H9 (cell line): ENCODE measurements at regions not wholly inside any gene's neighbourhood (a gene's known extent, or its start where the extent isn't known, plus 50 kb on each side); places are given as distances from the start of the nearest gene placed in this dataset.

ENCODE experiments used
- DNase-seq: peaks from one replicate; pipeline ENCODE4 v3.0.0-alpha.2; 2017
- H2AFZ ChIP-seq: one replicate; pipeline ENCODE4 v1.6.1; 2013; ENCODE audit warnings: mild to moderate bottlenecking, low read length, control low read depth, moderate library complexity
- H2AK5ac ChIP-seq: 2 replicates; pipeline ENCODE4 v1.6.1; 2013; ENCODE audit warnings: low read length, control low read depth, mixed read lengths; ENCODE audit not compliant: insufficient read length
- H2BK120ac ChIP-seq: one replicate; pipeline ENCODE4 v1.6.1; 2013; ENCODE audit warnings: low read depth, mild to moderate bottlenecking, low read length, control low read depth, inconsistent platforms; ENCODE audit not compliant: poor library complexity, severe bottlenecking
- H2BK12ac ChIP-seq: 2 replicates; pipeline ENCODE4 v1.6.1; 2013; ENCODE audit warnings: low read length, control low read depth, mixed read lengths, low read depth; ENCODE audit not compliant: insufficient read length
- H2BK15ac ChIP-seq: 2 replicates; pipeline ENCODE4 v1.6.1; 2013; ENCODE audit warnings: low read depth, low read length, control low read depth
- H2BK20ac ChIP-seq: one replicate; pipeline ENCODE4 v1.6.1; 2013; ENCODE audit warnings: low read depth, mild to moderate bottlenecking, low read length, control low read depth, inconsistent platforms; ENCODE audit not compliant: poor library complexity, severe bottlenecking
- H2BK5ac ChIP-seq: 2 replicates; pipeline ENCODE4 v1.6.1; 2013; ENCODE audit warnings: low read length, control low read depth, mixed read lengths; ENCODE audit not compliant: insufficient read length
- H3K14ac ChIP-seq: 2 replicates; pipeline ENCODE4 v1.6.1; 2013; ENCODE audit warnings: low read length, control low read depth; ENCODE audit not compliant: insufficient read depth
- H3K18ac ChIP-seq: 2 replicates; pipeline ENCODE4 v1.6.1; 2013; ENCODE audit warnings: low read depth, mild to moderate bottlenecking, mixed read lengths, low read length, control low read depth; ENCODE audit not compliant: insufficient read length
- H3K23ac ChIP-seq: 2 replicates; pipeline ENCODE4 v1.6.1; 2013; ENCODE audit warnings: low read length, control low read depth, mixed read lengths, low read depth; ENCODE audit not compliant: insufficient read length
- H3K23me2 ChIP-seq: 2 replicates; pipeline ENCODE4 v1.6.1; 2013; ENCODE audit warnings: low read depth, mild to moderate bottlenecking, mixed read lengths, low read length, control low read depth; ENCODE audit not compliant: insufficient read length, poor library complexity, severe bottlenecking
- H3K27ac ChIP-seq: 2 replicates; pipeline ENCODE4 v1.5.1; 2013; ENCODE audit warnings: low read length, control low read depth, mixed read lengths, low read depth; ENCODE audit not compliant: insufficient read length
- H3K27me3 ChIP-seq: 2 replicates; pipeline ENCODE4 v1.6.1; 2013; ENCODE audit warnings: low read length, control low read depth, inconsistent platforms; ENCODE audit not compliant: insufficient read depth
- H3K4ac ChIP-seq: 2 replicates; pipeline ENCODE4 v1.6.1; 2013; ENCODE audit warnings: low read depth, mild to moderate bottlenecking, control low read depth, inconsistent platforms, low read length, moderate library complexity
- H3K4me1 ChIP-seq: 2 replicates; pipeline ENCODE4 v1.6.1; 2013; ENCODE audit warnings: low read length, control low read depth, inconsistent platforms; ENCODE audit not compliant: insufficient read depth
- H3K4me2 ChIP-seq: 2 replicates; pipeline ENCODE4 v1.6.1; 2013; ENCODE audit warnings: low read length, control low read depth, mixed read lengths; ENCODE audit not compliant: insufficient read length, insufficient read depth
- H3K56ac ChIP-seq: 2 replicates; pipeline ENCODE4 v1.6.1; 2013; ENCODE audit warnings: low read depth, mild to moderate bottlenecking, mixed read lengths, low read length, control low read depth; ENCODE audit not compliant: insufficient read length
- H3K79me1 ChIP-seq: 2 replicates; pipeline ENCODE4 v1.6.1; 2013; ENCODE audit warnings: low read depth, mild to moderate bottlenecking, moderate library complexity, low read length, control low read depth, inconsistent platforms; ENCODE audit not compliant: insufficient read depth, poor library complexity, severe bottlenecking
- H3K79me2 ChIP-seq: 2 replicates; pipeline ENCODE4 v1.6.1; 2013; ENCODE audit warnings: low read length, control low read depth, inconsistent platforms; ENCODE audit not compliant: insufficient read depth
- H3K9ac ChIP-seq: 2 replicates; pipeline ENCODE4 v1.6.1; 2013; ENCODE audit warnings: low read length, control low read depth, mixed read lengths; ENCODE audit not compliant: insufficient read length; ENCODE audit errors: extremely low read depth
- H3K9me3 ChIP-seq: one replicate; pipeline ENCODE4 v1.6.1; 2013; ENCODE audit warnings: low read depth, low read length, inconsistent platforms; ENCODE audit not compliant: control insufficient read depth
- H3T11ph ChIP-seq: one replicate; pipeline ENCODE4 v1.6.1; 2013; ENCODE audit warnings: mild to moderate bottlenecking, low read length, control low read depth, inconsistent platforms
- H4K20me1 ChIP-seq: one replicate; pipeline ENCODE4 v1.6.1; 2013; ENCODE audit not compliant: control insufficient read depth, insufficient read length, insufficient read depth
- H4K5ac ChIP-seq: 2 replicates; pipeline ENCODE4 v1.6.1; 2013; ENCODE audit warnings: low read depth, mild to moderate bottlenecking, mixed read lengths, low read length, control low read depth; ENCODE audit not compliant: insufficient read length
- H4K8ac ChIP-seq: replicated peaks from 2 replicates; pipeline ENCODE4 v1.6.1; 2013; ENCODE audit warnings: low read length, control low read depth, mixed read lengths, low read depth; ENCODE audit not compliant: insufficient read length
- H4K91ac ChIP-seq: 2 replicates; pipeline ENCODE4 v1.6.1; 2013; ENCODE audit warnings: low read depth, mild to moderate bottlenecking, moderate library complexity, mixed read lengths, low read length, control low read depth; ENCODE audit not compliant: insufficient read length
- H3K27ac Mint-ChIP-seq, 3 experiments: 2 replicates in 2 of 3; 3 replicates in 1 of 3; pipeline ENCODE4 v1.8.0; 2020 to 2021; ENCODE audit warnings: mixed read lengths in 3 of 3, mild to moderate bottlenecking in 1 of 3, moderate library complexity in 1 of 3
- H3K27me3 Mint-ChIP-seq: 2 replicates; pipeline ENCODE4 v1.8.0; 2021; ENCODE audit warnings: low read depth, mild to moderate bottlenecking, moderate library complexity, mixed read lengths
- H3K36me3 Mint-ChIP-seq, 3 experiments: 2 replicates in 2 of 3; 3 replicates in 1 of 3; pipeline ENCODE4 v1.8.0; 2020 to 2021; ENCODE audit warnings: low read depth in 3 of 3, mixed read lengths in 3 of 3; ENCODE audit not compliant: insufficient read depth in 1 of 3
- H3K4me1 Mint-ChIP-seq, 2 experiments: 2 replicates each; pipeline ENCODE4 v1.8.0; 2020; ENCODE audit warnings: mixed read lengths in 2 of 2
- H3K4me3 Mint-ChIP-seq, 2 experiments: 2 replicates in 1 of 2; 3 replicates in 1 of 2; pipeline ENCODE4 v1.8.0; 2020 to 2021; ENCODE audit warnings: mild to moderate bottlenecking in 2 of 2, mixed read lengths in 2 of 2, moderate library complexity in 1 of 2
- H3K9me3 Mint-ChIP-seq, 2 experiments: 2 replicates in 1 of 2; 3 replicates in 1 of 2; pipeline ENCODE4 v1.8.0; 2020; ENCODE audit warnings: mild to moderate bottlenecking in 2 of 2, mixed read lengths in 2 of 2, moderate library complexity in 1 of 2
- WGBS: extraction: QIAGEN DNeasy Blood & Tissue Kit; methylation state at CpG from one replicate; pipeline ENCODE4 v1.1.7; 2013; ENCODE audit warnings: missing lambda C conversion rate, low lambda C conversion rate, mixed read lengths; ENCODE audit not compliant: insufficient read length; ENCODE audit errors: extremely low coverage; 5-methylcytosine and 5-hydroxymethylcytosine counted together
- TF ChIP-seq, protein P1 (sequence below): fragments of 200-600 bp; sonication (generic); conservative IDR thresholded peaks from 3 replicates; pipeline ENCODE4 v1.8.0; 2021; ENCODE audit warnings: antibody characterized with exemption, mild to moderate bottlenecking

DNA sequence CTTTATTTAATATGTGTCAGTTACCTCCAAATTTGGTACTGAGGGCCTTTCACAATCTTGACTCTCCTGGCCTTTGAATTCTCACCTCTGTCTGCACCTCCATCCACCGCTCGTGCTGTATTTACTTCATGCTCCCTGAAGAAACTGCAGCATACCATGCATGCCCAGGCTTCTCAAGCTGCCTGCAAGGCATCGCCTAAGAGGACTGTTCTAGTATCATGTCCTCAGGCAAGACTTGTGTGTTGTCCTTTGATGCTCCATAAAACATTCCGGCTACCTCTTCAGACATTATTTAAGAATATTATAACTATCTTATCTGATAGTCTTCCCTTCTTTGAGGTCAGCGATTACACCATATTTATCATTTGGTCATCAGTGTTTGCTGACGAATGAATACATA, 682.5 kb downstream of the NR2F2 start:
- peaks cover 2 to 4% of the 10 kb centered on the region in 2 experiments; a peak in 4 of 5 replicates for H3K9me3 Mint-ChIP-seq
- Histone ChIP-seq H3K9me3 (no peaks in the 10 kb centered on the region), H2BK15ac (no peak overlapping the region), H2BK120ac (no peak overlapping the region), H3K27me3 (no peaks in the 10 kb centered on the region), H3K4me1 (no peaks in the 10 kb centered on the region; the same call in 1 of the 2 replicates), H4K8ac (no peak overlapping the region), H3K9ac (no peak overlapping the region), H2BK20ac (no peak overlapping the region), H3K4me2 (no peak overlapping the region), H2BK12ac (no peak overlapping the region), H3K23ac (no peak overlapping the region), H3T11ph (no peak overlapping the region), H3K79me2 (no peaks in the 10 kb centered on the region), H2AK5ac (no peak overlapping the region), H3K79me1 (no peaks in the 10 kb centered on the region), H2BK5ac (no peak overlapping the region), H4K20me1 (no peaks in the 10 kb centered on the region), H3K14ac (no peak overlapping the region), H4K91ac (no peak overlapping the region), H3K18ac (no peak overlapping the region), H4K5ac (no peak overlapping the region), H3K56ac (no peak overlapping the region), H3K4ac (no peak overlapping the region), H3K27ac (no peak overlapping the region), H3K23me2 (no peaks in the 10 kb centered on the region), H2AFZ (no peak overlapping the region)
- WGBS = no CpG with 5 or more reads among the region's 6 CpGs
- H3K4me1 Mint-ChIP-seq = peaks cover 10 to 13% of the 10 kb centered on the region in 2 experiments
- TF ChIP-seq, protein P1, sequence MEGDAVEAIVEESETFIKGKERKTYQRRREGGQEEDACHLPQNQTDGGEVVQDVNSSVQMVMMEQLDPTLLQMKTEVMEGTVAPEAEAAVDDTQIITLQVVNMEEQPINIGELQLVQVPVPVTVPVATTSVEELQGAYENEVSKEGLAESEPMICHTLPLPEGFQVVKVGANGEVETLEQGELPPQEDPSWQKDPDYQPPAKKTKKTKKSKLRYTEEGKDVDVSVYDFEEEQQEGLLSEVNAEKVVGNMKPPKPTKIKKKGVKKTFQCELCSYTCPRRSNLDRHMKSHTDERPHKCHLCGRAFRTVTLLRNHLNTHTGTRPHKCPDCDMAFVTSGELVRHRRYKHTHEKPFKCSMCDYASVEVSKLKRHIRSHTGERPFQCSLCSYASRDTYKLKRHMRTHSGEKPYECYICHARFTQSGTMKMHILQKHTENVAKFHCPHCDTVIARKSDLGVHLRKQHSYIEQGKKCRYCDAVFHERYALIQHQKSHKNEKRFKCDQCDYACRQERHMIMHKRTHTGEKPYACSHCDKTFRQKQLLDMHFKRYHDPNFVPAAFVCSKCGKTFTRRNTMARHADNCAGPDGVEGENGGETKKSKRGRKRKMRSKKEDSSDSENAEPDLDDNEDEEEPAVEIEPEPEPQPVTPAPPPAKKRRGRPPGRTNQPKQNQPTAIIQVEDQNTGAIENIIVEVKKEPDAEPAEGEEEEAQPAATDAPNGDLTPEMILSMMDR = no peak
- H3K27me3 Mint-ChIP-seq = peaks cover 17% of the 10 kb centered on the region
- no peak for DNase-seq
- H3K27ac Mint-ChIP-seq = no peak overlapping the region
- no peak overlapping the region for H3K4me3 Mint-ChIP-seq
- H3K36me3 Mint-ChIP-seq = peaks cover 0 to 3% (median 0%) of the 10 kb centered on the region in 3 experiments; a peak in 1 of 7 replicates
